Fibroblast of mammary gland (primary cell): ENCODE measurements at regions not wholly inside any gene's neighbourhood (a gene's known extent, or its start where the extent isn't known, plus 50 kb on each side); places are given as distances from the start of the nearest gene placed in this dataset.

Experiments
- DNase-seq: peaks from one replicate; pipeline ENCODE4 v3.0.0-alpha.2; 2010; ENCODE audit warnings: low read depth
- H3K4me3 ChIP-seq: 2 replicates; pipeline ENCODE4 v1.5.1; 2011; ENCODE audit warnings: low read depth, mild to moderate bottlenecking, low read length, moderate library complexity; ENCODE audit not compliant: control insufficient read depth
- TF ChIP-seq, protein P1 (sequence below): conservative IDR thresholded peaks from 2 replicates; pipeline ENCODE4 v1.5.1; 2011; ENCODE audit warnings: low read depth, low read length, inconsistent platforms; ENCODE audit not compliant: control insufficient read depth, insufficient read depth

DNA sequence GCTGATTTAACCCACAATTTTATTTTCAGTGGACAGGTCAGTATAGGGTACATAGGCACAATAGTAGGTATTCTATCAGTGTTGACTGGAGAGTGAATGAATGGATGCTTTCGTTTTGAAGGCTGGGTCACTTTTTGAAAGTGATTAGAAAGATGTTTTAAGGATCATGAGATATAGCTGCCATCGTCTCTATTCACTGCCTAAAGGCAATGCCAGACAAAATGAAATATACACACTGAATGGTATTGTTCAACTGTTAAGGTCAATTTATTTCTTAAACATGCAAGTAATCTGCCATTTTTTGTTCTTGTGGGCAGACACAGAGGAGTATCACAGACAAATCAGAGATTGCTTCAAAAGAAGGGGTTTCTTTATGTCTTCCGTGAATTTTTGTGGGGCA is 395.3 kb downstream of the VGLL3 start:
- no peak for DNase-seq
- TF ChIP-seq, protein P1, sequence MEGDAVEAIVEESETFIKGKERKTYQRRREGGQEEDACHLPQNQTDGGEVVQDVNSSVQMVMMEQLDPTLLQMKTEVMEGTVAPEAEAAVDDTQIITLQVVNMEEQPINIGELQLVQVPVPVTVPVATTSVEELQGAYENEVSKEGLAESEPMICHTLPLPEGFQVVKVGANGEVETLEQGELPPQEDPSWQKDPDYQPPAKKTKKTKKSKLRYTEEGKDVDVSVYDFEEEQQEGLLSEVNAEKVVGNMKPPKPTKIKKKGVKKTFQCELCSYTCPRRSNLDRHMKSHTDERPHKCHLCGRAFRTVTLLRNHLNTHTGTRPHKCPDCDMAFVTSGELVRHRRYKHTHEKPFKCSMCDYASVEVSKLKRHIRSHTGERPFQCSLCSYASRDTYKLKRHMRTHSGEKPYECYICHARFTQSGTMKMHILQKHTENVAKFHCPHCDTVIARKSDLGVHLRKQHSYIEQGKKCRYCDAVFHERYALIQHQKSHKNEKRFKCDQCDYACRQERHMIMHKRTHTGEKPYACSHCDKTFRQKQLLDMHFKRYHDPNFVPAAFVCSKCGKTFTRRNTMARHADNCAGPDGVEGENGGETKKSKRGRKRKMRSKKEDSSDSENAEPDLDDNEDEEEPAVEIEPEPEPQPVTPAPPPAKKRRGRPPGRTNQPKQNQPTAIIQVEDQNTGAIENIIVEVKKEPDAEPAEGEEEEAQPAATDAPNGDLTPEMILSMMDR, result no peak
- no peak overlapping the region for H3K4me3 ChIP-seq

DNA sequence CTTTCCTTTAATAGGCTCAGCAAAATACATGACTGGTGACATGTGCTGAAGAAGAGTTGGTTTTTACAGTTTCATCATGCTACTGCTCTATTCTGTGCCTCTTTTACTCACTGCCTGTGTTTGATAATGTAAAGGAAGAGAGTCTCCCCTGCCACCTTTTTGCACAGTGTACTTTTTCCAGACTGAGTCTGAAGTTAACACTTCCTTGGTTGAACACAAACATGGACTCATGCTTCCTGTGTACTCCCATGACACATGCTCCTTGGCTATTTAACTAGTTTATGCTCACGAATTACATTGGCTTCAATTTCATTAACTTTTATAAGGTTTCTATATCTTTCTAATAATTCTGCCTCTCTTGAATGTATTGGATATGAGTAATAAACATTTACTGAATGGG is 396.1 kb downstream of the VGLL3 start:
- no peak overlapping the region for H3K4me3 ChIP-seq
- no peak for DNase-seq
- TF ChIP-seq, protein P1, result no peak

DNA sequence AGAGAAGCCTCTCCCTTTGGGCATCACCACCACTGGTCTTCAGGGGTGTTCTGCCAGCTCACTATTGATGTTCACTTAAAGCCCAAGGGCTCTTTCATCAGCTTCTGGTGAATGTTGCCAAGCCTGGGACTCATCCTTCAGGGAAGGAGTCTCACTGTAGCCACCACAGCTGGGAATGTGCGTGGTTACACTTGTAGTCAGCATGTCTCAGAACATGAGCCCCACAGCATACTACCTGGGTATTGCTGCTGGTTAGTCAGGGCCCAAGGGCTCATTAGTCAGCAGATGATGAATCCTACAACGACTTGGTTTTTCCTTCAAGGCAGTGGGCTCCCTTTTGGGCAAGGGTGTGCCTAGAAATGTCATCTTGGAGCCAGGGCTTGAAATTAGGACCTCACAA is 412.9 kb downstream of the VGLL3 start:
- no peak overlapping the region for H3K4me3 ChIP-seq
- DNase-seq, result no peak
- TF ChIP-seq, protein P1, result no peak

DNA sequence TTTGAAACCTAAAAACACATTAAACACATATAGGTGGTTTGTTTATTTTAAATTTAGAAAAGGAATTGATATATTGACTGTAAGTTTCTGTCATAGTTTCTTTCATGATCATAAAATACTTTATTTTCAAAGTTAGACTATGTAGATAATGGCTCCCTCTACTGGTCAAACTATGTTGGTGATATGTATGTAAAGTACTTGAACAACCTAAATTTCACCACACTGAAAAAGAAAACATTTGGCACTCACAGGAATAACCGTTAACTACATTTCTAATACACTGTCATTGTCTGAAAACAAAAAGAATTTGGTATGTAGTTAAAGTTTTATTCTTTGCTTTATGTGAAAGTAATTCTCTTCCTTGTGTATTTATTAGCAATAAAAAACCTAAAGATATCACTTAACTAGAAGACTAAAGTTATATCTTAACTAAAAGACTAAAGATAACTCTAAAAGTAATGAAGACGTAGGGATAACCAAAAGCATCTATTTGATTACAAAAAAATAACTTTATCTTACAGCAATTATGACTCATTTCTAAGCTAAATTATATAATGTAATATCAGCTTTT is 427.5 kb downstream of the VGLL3 start:
- DNase-seq, result peak; percentile 46
- H3K4me3 ChIP-seq, result no peak overlapping the region

DNA sequence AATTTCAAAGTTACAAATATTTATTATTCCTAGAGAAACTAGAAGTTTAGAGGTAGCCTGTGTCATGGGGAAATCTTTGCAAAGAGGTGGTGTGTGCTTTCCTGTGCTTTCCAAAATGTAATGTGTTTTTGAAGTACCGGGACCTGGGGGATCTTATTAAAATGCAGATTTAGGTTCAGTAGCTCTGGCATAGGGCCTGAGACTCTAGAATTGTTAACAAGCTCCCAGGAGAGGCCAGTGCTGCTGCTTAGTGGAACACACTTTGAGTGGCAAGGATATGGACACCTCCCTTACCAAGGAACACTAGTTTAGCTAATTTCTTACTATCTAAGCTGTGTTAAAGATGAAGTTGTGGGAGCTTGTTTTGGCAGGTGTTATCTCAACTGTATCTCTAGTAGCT is 428.9 kb downstream of the VGLL3 start:
- TF ChIP-seq, protein P1, result no peak
- H3K4me3 ChIP-seq, result no peak overlapping the region
- DNase-seq, result no peak

More for the DNA sequence above, 427.5 kb downstream of the VGLL3 start:
- TF ChIP-seq, protein P1, result peak; percentile 59

DNA sequence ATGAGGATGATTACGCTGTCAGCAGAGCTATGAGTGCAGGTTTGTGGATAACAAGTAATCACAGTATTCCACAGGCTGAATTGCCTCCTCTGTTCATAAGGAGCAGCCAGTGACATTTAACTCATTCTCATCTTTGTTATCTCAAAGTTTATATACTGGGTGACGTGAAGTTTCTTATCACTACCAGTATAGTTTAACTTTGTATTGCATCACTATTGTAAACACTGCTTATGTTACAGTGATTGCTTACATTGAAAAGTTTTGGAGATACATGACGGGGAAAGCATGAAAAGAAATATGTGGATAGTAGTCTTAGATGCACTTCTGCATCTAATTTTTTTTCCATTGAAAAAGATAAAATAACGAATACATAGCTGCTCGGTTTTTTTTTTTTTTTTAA is 429.7 kb downstream of the VGLL3 start:
- no peak overlapping the region for H3K4me3 ChIP-seq
- TF ChIP-seq, protein P1, result no peak
- DNase-seq, result no peak

DNA sequence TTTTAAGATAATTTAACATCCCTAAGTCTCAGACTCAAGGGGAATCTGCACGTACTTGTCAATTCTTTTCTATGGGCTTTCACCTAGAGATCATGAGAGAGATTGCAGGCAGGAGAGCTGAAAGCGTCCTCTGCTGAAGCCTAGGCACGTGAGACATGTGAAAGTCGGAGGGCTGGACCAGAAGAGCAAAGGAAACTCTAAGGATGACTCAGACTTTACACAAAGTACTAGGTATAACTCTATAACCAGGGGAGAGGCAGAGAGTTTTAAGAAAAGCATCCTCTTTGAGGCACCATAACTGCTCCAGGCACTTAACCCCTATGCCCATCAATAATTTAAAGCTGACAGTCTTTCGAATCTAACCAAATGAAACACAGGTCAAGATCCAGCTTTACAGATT is 436.6 kb downstream of the VGLL3 start:
- DNase-seq, result no peak
- H3K4me3 ChIP-seq, result no peak overlapping the region
- TF ChIP-seq, protein P1, result no peak
